ENCODE measurements at regions not wholly inside any gene's neighbourhood (a gene's known extent, or its start where the extent isn't known, plus 50 kb on each side); places are given as distances from the start of the nearest gene placed in this dataset.

GRCh38 chr7:131613909-131614308 is 57.5 kb upstream of the PODXL start:
- TF ChIP-seq CTCF (conservative IDR thresholded peaks at IDR 0.05) (no peak), EZH2 (IDR thresholded peaks at IDR 0.05; ENCODE audit: low read depth) (no peak)
